WTC11 (cell line): ENCODE measurements at regions not wholly inside any gene's neighbourhood (a gene's known extent, or its start where the extent isn't known, plus 50 kb on each side); places are given as distances from the start of the nearest gene placed in this dataset.

Source experiments
- CTCF ChIP-seq: fragments of 200-600 bp; IDR thresholded peaks from 2 replicates; pipeline ENCODE4 v1.8.0; 2022; ENCODE audit warnings: antibody characterized with exemption
- NR1H2 ChIP-seq: sonication (generic); formaldehyde crosslinking; IDR thresholded peaks from 2 replicates; pipeline ENCODE4 v1.9.0; 2021; ENCODE audit warnings: mild to moderate bottlenecking, moderate library complexity, missing genetic modification reagents

- TF ChIP-seq CTCF (no peak), NR1H2 (CRISPR knock-in tag) (no peak)
Measured at GRCh38 chr12:9405886-9406563, 197.8 kb upstream of the PZP start.
